ENCODE measurements at regions not wholly inside any gene's neighbourhood (a gene's known extent, or its start where the extent isn't known, plus 50 kb on each side); places are given as distances from the start of the nearest gene placed in this dataset.

DNA sequence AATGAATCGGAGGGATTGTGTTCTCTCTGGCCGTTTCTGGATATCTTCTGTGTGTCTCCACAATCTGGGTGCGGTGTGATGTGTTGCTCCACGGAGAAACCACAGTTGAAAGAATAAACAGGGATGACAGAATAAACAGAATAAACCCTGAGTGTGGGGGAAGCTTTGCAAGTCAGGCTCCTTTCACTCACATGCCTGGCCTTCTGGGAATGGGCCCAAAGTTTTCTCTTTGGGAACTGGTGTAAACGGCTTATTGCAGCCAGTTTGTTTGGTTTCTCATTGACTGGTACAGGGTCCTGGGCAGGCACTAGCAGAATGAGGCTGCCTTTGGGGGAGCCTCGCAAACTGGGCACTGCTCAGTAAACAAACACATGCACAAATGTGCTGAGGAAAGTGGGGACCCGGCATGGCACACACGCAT is 324.7 kb downstream of the DLEU7 start:
- TF ChIP-seq, protein P1, sequence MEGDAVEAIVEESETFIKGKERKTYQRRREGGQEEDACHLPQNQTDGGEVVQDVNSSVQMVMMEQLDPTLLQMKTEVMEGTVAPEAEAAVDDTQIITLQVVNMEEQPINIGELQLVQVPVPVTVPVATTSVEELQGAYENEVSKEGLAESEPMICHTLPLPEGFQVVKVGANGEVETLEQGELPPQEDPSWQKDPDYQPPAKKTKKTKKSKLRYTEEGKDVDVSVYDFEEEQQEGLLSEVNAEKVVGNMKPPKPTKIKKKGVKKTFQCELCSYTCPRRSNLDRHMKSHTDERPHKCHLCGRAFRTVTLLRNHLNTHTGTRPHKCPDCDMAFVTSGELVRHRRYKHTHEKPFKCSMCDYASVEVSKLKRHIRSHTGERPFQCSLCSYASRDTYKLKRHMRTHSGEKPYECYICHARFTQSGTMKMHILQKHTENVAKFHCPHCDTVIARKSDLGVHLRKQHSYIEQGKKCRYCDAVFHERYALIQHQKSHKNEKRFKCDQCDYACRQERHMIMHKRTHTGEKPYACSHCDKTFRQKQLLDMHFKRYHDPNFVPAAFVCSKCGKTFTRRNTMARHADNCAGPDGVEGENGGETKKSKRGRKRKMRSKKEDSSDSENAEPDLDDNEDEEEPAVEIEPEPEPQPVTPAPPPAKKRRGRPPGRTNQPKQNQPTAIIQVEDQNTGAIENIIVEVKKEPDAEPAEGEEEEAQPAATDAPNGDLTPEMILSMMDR (IDR thresholded peaks at IDR 0.05; ENCODE audit: low read length), result no peak
- TF ChIP-seq EZH2 (IDR thresholded peaks at IDR 0.05; ENCODE audit: borderline replicate concordance, low read length), result no peak

All from OCI-LY1 (cell line).